ENCODE measurements at regions not wholly inside any gene's neighbourhood (a gene's known extent, or its start where the extent isn't known, plus 50 kb on each side); places are given as distances from the start of the nearest gene placed in this dataset.

DNA sequence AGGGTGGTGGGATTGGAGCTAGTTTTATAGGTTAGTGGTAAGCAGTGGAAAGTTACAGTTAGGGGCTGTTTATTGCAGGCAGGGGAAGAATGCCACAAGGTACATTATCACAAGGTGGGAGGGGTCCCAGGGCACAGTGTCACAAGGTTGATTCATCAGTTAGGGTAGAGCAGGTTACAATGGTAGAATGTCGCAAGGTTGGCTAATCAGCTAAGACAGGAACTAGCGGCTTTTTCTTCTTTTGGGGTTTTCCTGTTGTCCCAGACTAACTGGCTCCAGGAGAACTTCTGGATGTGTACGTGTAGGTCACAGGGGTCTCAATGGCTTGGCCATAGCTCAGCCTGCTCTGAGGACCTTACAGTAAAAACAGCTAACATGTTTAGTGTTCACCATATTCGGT, 1221.1 kb downstream of the SLITRK1 start:
- DNase-seq = no peak

DNA sequence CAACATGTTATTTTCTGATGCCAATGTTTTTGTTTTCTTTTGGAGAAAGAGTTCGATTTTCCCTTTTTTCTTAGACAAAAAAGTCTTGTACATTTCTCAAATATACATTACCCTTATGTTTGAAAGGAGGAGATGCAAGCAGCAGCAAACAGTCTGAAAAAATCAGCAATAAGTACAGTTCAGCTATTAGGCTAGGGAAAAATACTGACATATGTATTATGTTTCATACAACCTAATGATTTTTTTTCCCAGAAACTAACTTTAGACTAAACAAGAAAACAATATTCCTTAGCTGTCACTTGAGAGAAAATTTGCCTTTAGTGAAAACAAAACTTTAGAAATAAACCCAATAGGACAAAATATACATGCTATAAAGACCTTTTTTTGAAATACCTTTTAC, 1223.5 kb downstream of the SLITRK1 start:
- no peak for DNase-seq

DNA sequence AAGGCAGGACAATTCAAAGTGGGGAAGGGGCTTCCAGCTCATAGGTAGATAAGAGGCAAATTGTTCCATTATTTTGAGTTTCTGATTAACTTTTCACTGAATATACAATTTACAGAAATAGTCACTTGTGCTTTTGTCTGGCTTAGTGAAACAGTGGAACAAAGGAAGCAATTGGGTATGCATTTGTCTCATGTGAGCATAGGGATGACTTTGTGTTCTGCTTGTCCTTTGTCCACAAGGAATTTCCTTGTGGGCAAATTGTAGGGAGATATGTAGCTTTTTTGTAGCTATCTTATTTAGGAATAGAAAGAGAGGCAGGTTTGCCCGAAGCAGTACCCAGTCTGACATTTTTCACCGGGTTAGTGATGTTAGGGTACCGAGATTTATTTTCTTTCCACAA, 1224.8 kb downstream of the SLITRK1 start:
- DNase-seq = no peak

DNA sequence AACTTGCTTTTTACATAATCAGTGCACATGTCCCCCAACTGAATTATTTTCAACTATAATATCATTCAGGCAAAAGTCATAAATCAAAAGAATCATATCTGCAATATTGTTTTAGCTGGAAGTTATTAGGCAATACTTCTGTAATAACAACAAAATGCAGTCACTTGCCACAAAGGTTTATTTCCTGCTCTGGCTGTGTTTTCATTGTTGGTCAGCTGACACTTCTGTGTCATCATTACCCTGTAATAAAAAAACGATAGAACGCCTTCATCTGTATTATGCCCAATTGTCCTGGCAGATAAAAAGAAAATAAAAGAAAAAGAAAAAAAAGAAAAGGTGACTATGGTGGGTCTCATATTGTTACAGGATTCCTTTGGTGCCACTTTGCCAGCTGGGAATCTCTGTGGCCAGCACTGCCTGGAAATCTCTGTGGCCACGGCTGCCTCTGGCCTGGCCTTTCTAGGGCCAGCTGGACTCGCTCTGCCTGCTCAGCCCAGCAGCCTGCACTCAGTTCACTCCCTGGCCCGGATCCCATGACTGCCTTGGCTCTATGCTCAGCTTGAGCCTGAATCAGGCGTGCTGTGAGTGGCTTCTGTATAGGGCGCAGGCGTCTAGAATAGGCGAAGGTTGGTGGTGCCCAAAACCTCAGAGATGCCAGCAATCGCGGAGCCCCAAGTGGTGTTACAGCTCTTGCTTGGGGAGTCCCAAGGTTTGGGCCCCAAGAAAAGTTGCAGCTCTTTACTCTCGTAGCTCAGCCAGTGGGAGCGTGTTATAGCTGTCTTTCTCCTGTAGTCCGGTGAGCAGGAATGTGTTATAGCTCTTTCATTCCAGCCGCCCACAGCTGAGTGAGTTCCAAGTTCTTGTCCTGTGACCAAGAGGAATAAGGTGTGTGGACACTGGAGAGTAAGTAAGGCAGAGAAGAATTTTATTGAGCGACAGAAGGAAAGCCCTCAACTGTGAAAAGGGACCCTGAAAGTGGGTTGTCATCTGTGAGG, 1227.1 kb downstream of the SLITRK1 start:
- DNase-seq = no peak

DNA sequence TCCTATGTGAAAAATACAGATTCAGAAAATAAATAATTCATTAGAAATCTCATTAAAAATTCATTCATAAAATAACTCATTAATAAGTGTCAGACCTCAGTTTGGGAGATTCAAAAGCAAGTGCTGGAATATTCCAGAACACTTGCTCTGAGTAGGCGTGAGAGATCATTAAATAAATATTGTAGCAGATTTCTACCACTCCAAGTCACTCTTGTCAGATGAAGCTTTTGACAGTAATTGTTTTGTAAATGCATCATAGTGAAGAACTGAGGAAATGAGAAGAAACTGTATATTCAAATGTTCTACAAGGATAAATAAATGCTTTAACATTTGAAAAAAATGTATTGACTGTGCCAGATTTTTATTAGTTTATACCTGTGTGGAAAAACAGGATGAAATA, 1228.1 kb downstream of the SLITRK1 start:
- no peak for DNase-seq

DNA sequence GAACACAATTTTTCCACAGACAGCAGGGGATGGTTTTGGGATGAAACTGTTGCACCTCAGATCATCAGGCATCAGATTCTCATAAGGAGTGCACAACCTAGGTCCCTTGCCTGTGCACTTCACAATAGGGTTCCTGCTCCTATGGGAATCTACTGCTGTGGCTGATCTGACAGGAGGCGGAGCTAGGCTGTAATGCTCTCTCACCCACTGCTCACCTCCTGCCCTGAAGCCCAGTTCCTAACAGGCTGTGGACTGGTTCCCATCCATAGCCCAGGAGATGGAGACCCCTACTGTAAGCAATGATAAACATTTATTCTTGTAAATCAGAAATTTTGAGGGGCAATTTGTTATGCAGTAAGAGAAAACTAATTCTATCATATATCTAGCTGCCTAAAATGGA, 1234.7 kb downstream of the SLITRK1 start:
- DNase-seq = no peak

DNA sequence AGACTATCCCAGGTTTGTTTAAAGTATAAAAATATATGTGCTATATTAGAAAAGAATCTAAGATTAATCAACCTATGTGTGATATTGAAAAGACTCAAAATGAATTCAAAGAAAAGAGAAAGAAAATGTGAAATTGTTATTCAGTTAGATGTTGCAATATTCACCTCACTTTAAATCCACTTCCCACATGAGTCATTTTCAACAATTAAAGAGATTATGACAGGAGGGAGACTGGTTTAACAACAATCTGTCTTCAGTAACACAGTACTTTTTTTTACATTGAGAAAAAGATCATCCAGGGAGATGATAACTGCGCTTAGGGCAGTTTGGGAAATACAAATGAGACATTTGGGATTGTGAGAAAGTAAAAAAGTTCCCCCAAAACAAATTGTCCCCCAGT, 1246.2 kb downstream of the SLITRK1 start:
- no peak for DNase-seq

DNA sequence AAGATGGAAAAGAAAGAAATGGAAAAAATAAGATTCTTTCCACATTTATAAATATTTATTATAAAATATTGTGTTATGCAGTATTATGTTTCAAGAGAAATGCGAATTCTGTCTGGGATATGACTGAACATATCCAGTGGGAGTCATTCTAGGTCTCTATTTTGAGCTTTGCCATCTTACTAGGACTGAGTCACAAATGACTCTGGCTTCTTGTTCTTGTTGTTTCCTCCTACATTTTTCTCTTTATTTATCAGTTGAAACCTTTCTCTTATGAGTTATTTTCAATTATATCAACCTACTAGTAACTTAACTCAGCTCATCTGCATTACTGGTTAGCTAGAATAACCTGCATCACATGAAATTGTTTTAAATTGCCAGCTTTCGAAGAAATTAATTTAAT, 1247.3 kb downstream of the SLITRK1 start:
- DNase-seq = no peak

DNA sequence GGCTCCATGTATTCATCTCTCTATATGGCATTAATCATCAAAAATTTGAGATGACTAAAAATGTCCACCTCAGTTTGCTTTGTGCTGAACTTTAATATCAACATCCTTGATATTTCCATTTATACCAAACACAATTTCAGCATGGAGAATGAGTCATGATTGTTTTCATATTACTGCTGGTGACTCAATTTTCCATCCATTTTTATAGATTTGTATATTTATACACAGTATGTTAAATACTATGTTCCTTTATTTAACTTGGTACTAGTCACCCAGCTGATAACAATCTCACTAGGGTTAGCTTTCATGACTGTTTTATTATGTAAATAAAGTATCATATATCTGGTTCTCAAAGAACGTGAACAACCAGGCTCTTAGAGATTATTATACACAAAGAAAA, 1255.1 kb downstream of the SLITRK1 start:
- no peak for DNase-seq

DNA sequence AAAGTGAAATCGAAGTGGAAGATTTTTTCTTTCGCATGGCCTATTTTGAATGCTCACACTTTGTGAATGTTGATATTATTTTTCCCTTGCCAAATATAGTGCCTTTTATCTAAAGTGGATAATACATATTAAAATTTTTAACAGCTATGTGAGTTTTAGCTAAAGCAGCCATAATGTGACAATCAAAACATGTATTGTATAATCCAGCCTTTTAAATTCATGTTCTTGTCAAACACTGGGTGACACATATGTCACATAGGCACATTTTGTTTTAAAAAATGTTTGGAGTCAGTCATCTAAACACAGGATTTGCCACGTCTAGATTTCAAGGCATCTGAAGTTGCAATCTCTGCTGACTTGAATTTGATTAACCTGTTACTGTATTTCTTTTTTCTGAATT, 1256.6 kb downstream of the SLITRK1 start:
- no peak for DNase-seq

DNA sequence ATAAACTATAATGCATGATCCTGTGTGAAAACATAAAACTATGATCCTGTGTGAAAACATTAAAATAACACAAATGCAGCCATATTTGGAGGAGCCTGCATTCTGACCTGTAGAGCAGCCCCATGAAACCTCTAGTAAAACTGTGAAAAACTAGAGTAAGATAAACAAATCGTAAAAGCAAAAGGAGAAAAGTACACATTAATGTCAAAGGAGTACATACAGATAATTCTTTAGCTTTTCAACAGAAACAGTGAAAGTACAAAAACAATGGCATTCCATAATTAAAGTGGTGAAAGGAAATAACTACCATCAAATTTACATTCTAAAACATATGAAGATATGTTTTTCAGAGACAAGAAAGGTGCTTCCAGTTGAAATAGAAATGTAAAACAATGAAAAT, 1267.2 kb downstream of the SLITRK1 start:
- DNase-seq = no peak

DNA sequence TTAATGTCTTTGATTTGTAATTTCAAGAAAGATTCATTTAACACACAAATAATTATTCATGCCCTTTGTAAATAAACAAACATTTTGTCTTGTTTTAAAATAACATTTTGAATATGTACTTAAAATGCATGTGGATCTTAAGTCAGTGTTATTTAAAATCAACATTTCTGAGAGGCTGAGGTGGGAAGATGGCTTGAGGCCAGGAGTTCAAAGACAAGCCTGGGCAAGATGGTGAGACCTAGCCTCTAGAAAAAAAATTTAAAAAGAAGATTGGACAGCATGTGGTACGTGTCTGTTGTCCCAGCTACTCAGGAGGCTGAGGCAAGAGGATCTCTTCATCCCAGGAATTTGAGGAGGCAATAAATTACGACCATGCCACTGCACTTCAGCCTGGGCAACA, 1268.2 kb downstream of the SLITRK1 start:
- no peak for DNase-seq

DNA sequence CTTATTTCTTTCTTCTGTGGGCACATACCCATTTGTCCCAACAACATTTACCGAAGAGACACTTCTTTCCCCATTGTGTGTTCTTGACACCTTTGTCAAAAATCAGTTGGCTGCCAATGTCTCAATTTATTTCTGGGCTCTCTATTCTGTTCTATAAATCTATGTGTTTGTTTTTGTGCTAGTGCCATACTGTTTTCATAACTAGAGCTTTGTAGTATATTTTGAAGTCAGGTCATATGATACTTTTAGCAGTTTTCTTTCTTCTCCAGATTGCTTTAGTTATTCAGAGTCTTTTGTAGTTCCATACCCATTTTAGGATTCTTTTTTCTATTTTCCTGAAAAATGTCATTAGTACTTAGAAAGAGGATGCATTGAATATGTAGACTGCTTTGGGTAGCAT, 1276.3 kb downstream of the SLITRK1 start:
- no peak for DNase-seq

DNA sequence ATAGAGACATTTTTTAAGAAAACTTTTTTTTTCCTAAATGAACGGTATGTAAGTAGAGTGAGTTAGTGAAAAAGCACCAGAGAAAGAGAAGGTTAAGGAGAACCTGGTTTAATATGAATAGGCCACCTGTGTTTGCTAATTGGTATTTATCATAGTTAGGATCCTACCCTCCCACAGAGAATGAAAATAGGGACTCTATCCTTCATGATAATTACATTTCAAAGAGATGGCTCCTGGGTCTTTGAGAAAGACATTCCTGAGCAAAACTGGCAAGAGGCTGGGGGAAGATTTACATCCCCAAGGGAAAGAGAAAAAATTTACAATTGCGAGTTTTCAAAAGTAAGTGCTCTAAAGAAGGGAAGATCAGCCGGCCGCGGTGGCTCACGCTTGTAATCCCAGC, 1284.5 kb downstream of the SLITRK1 start:
- DNase-seq = no peak

DNA sequence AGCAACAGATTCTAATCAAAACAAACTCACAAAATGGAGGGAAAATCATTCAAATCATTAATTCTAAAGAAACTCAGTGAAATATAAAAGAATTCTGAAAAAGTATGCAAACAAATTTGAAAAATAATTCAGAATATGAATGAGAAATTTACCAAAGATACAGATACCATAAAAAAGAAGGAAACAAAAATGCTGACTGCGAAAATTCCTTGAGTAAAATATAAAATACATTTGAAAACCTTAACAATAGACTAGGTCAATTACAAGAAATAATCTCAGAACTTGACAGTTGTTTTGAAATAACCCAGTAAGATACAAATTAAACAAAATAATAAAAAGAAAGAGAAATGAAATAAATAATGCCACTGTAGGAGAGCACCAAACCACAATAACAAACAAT, 1289.0 kb downstream of the SLITRK1 start:
- no peak for DNase-seq

DNA sequence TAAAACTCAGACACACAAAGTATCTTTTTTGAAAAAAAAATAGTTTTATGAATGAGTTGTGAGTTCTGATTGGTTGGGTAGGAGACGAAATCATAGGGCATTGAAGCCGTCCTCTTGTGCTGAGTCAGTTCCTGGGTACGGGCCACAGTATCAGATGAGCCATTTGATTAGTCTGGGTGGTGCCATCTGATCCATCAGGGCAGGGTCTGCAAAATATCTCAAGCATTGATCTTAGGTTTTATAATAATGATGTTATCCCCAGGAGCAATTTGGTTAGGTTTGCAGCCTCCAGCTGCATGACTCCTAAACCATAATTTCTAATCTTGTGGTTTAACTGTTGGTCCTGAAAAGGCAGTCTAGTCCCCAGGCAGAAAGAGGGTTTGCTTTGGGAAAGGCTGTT, 1310.6 kb downstream of the SLITRK1 start:
- no peak for DNase-seq

DNA sequence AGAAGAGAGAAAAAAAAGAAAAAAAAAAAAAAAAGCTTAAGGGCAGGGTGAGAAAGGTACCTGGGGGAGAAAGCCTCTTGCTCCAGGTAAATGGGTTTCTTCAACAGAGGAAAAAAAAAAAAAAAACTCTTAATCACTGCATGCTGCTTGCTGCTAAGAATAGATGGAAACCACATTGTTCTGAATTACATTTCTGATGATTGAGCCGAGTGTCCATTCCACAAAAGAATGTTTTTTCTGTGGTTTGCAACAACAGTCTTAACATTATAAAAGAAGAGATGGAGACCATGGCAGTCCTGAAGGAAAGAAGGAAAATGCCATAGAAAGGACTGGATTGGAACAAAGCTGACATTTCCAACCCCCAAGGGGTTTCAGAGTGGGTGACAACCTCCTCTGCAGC, 1312.7 kb downstream of the SLITRK1 start:
- DNase-seq = no peak

DNA sequence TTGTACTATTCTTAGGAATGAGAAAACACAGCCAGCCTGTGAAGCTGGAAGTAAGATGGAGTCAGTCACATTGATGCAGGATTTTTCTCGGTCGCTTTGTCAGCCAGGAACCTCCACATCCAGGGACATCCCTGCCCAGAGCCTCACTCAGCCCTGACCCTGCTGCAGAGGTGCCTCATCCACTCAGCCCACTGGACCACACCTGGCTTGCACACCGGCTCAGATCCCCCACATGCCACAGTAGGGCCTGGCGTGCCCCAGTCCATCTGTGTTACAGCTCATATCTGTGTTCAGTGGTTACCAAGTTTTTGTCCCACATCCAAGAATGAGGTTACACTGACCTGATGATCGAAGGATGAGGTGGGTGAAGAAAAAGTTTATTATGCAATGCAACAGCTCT, 1315.4 kb downstream of the SLITRK1 start:
- DNase-seq = no peak

DNA sequence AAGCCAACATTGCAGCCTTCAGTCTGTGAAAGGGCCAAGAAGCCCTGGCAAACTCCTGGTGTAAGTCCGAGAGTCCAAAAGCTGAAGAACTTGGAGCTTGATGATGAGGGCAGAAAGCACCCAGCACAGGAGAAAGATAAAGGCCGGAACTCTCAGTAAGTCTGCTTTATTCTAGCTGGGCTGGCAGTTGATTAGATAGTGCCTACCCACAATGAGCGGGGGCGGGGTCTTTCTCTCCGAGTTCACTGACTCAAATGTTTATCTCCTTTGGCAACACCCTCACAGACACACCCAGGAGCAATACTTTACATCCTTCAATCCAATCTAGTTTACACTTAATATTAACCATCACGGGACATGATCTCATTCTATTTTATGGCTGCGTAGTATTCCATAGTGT, 1317.1 kb downstream of the SLITRK1 start:
- no peak for DNase-seq

DNA sequence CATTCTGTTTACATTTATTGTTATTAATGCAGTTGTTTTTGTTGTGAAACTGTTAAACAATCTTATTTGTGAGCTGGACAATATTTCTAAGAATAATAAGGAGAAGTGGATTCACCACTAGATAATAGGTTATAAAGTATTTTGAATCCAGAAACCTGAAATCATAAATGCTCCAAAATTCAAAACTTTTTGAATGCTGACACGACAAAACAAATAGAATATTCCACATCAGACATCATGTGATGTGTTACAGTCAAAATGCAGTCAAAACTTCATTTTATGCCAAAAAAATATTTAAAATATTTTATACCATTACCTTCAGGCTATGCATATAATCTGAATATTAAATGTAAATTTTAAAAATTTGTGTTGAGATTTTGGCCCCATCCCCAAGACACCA, 1321.4 kb downstream of the SLITRK1 start:
- no peak for DNase-seq

DNA sequence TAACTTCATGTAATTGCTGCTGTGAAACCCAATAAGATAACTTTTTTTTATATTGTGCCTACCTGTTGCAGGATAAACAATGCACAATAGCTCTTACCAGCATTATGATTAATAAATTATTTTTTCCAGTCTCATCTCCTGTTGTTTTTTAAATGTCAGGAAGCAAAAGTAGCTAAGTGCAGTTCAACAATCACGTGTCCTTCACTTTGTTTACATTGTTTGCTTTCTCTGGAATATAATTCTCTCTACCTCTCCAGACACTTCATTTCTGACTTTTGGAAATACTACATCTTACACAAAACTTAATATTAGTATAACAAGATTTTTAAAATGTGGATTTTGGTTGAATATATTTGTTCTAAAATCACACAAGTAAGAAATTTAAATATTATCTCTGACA, 1359.4 kb downstream of the SLITRK1 start:
- no peak for DNase-seq

DNA sequence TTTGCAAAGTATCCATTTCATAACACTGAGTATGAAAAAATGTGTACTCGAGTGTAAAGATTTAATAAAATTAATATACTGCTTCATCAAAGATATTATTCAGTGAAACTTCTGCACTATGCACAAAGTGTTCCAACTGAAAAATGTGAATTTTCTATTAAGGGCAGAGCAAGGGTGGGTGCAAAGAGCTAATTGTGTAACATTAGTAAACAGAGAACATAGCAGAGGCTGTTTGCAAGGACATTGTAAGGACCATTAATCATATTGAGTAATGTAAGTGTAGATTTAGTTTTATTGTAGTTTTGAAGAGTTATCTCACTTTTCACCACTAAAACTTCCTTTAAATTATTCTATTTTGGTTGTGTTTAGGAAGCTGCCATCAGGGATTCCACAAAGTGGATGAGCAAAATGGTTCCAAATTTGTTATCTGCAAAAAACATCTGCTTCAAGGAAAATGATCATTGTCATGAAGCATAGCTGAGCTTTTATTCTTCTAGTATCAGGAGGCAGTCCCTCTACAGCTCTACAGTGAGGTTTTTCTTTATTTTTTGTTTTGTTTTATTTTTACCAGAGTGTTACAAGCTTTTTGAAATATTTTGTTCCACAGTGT, 1375.4 kb downstream of the SLITRK1 start:
- no peak for DNase-seq

DNA sequence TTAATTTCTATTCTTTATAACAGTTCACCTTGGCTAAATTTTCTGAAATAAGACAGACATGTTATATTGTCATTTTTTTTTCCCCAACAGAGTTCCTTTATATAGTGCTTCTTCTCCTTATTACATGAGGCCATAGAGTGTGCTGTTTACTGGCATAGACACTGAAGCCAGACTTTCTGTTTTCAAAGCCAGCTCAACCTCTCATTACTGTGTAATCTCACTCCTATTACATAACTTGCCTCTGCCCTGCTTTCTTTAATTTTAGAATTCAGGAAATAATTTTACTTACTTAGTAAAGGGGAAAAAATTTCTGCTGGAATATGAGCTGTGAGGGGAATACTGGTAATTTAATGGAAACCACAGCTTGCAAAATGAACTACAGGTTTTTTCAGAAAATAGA, 1380.4 kb downstream of the SLITRK1 start:
- DNase-seq = no peak

DNA sequence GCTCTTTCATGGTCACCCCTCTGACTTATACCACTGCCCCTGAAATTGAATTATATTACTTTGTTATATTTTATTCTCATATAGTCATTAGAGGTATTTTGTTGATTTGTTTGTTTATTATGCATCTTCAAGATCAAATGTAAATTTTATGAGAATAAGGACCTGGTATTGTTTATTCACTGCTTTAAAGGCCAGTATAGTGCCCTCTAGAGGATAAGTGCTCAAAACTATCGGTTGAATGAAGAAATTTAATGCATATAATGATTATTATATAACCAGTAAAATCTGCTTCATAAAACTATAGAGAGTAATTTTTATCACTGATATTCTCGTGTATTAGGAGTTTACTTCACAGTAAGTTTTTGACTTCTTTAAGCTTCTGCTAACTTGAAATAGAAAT, 1401.9 kb downstream of the SLITRK1 start:
- peak; percentile 5 for DNase-seq

DNA sequence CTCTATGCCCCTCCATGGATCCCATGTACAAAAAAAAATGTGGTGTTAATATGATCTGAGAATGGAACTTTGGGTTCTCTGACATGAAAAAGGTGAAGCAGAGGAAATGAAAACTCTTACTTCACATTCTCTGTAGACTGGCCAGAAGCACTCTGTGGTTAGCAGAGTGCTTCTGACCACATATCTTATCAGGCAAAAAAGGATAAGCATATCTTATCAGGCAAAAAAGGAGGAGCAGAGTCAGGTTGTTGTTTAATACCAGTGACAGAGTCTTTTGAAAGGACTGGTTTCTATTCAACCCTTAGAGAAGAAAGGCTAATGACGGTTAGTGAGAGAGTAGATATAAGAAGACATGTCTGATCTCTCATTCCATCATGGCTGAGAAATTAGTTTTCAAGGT, 1404.8 kb downstream of the SLITRK1 start:
- DNase-seq = no peak

All from NCI-H1694 (cell line).